ENCODE measurements at regions not wholly inside any gene's neighbourhood (a gene's known extent, or its start where the extent isn't known, plus 50 kb on each side); places are given as distances from the start of the nearest gene placed in this dataset.

- Histone ChIP-seq H3K4me3 (ENCODE audit: low read depth, low read length) (no peak overlapping the region), H3K9me3 (ENCODE audit: control insufficient read depth, insufficient read depth, low read depth, low read length) (no peaks in the 10 kb centered on the region), H3K4me1 (ENCODE audit: control insufficient read depth, insufficient read depth, low read length) (no peaks in the 10 kb centered on the region), H3K27ac (ENCODE audit: extremely low read depth, low read depth, low read length) (no peak overlapping the region), H3K36me3 (ENCODE audit: control insufficient read depth in 2 of 2, insufficient read depth in 1 of 2, low read length in 2 of 2) (no peaks in the 10 kb centered on the region)
- CTCF ChIA-PET: no interaction called here
- POLR2A ChIA-PET: no interaction called here
- TF ChIP-seq INSM2 (tag by site-specific recombination; IDR thresholded peaks at IDR 0.05): no peak
- no peak for TF ChIP-seq ZNF169 (tag by site-specific recombination; IDR thresholded peaks at IDR 0.05)
- TF ChIP-seq SP2 (tag by site-specific recombination; IDR thresholded peaks at IDR 0.05): no peak
- TF ChIP-seq ZNF596 (tag by site-specific recombination; IDR thresholded peaks at IDR 0.05): no peak
- no peak for TF ChIP-seq ZNF121 (tag by site-specific recombination; IDR thresholded peaks at IDR 0.05)
- TF ChIP-seq ZNF280C (tag by site-specific recombination; IDR thresholded peaks at IDR 0.05): no peak
- TF ChIP-seq ZNF354C (tag by site-specific recombination; IDR thresholded peaks at IDR 0.05; ENCODE audit: borderline replicate concordance, low read depth): no peak
- TF ChIP-seq PRDM6 (tag by site-specific recombination; IDR thresholded peaks at IDR 0.05): no peak
- TF ChIP-seq ZNF843 (tag by site-specific recombination; IDR thresholded peaks at IDR 0.05): no peak
- TF ChIP-seq MYNN (tag by site-specific recombination; IDR thresholded peaks at IDR 0.05; ENCODE audit: borderline replicate concordance): no peak
- no peak for TF ChIP-seq ZNF416 (tag by site-specific recombination; IDR thresholded peaks at IDR 0.05)
- no peak for TF ChIP-seq ZNF274 (IDR thresholded peaks at IDR 0.05; ENCODE audit: low read length)
- TF ChIP-seq ZNF274 (tag by site-specific recombination; IDR thresholded peaks at IDR 0.05; ENCODE audit: borderline replicate concordance): no peak
- no peak for TF ChIP-seq ZBTB6 (tag by site-specific recombination; IDR thresholded peaks at IDR 0.05)
- no peak for TF ChIP-seq ZBTB7A (tag by site-specific recombination; IDR thresholded peaks at IDR 0.05; ENCODE audit: low read depth)
- no peak for TF ChIP-seq SCRT2 (tag by site-specific recombination; IDR thresholded peaks at IDR 0.05)
- TF ChIP-seq ZNF248 (tag by site-specific recombination; IDR thresholded peaks at IDR 0.05): no peak
- TF ChIP-seq SP3 (tag by site-specific recombination; IDR thresholded peaks at IDR 0.05): no peak
Observed at GRCh38 chr5:5792106-5792505, 369.6 kb downstream of the ICE1 start.

- ChIA-PET POLR2A (no interaction called here), CTCF (no interaction called here)
- H3K4me1 ChIP-seq (ENCODE audit: control insufficient read depth, insufficient read depth, low read length): no peaks in the 10 kb centered on the region
- no peak overlapping the region for H3K27ac ChIP-seq (ENCODE audit: extremely low read depth, low read depth, low read length)
- no peaks in the 10 kb centered on the region for H3K36me3 ChIP-seq (ENCODE audit: control insufficient read depth in 2 of 2, insufficient read depth in 1 of 2, low read length in 2 of 2)
- no peaks in the 10 kb centered on the region for H3K9me3 ChIP-seq (ENCODE audit: control insufficient read depth, insufficient read depth, low read depth, low read length)
- H3K4me3 ChIP-seq (ENCODE audit: low read depth, low read length): no peak overlapping the region
- TF ChIP-seq YY1 (tag by site-specific recombination; IDR thresholded peaks at IDR 0.05) (no peak), BCL6B (tag by site-specific recombination; IDR thresholded peaks at IDR 0.05) (no peak), MZF1 (tag by site-specific recombination; IDR thresholded peaks at IDR 0.05; ENCODE audit: borderline replicate concordance) (no peak), TRIM28 (IDR thresholded peaks at IDR 0.05; ENCODE audit: borderline replicate concordance, low read length) (no peak), CTCF (tag by site-specific recombination; IDR thresholded peaks at IDR 0.05) (no peak), ZNF548 (tag by site-specific recombination; IDR thresholded peaks at IDR 0.05) (no peak), SCRT1 (tag by site-specific recombination; IDR thresholded peaks at IDR 0.05; ENCODE audit: borderline replicate concordance) (no peak)
Observed at GRCh38 chr5:5788793-5789192, 366.3 kb downstream of the ICE1 start.
